OCI-LY7 (cell line): ENCODE measurements at regions not wholly inside any gene's neighbourhood (a gene's known extent, or its start where the extent isn't known, plus 50 kb on each side); places are given as distances from the start of the nearest gene placed in this dataset.

Source experiments
- EZH2phosphoT487 ChIP-seq: fragments of 200-600 bp; sonication (generic); IDR thresholded peaks from 2 replicates; pipeline ENCODE4 v1.6.1; 2018; ENCODE audit warnings: low read depth, borderline replicate concordance, mild to moderate bottlenecking, mixed run types, antibody characterized with exemption, low read length, moderate library complexity, mixed read lengths
- TF ChIP-seq, protein P1 (sequence below): fragments of 200-600 bp; sonication (generic); conservative IDR thresholded peaks from 2 replicates; pipeline ENCODE4 v1.5.1; 2014; ENCODE audit warnings: mild to moderate bottlenecking, antibody characterized with exemption, low read length, moderate library complexity, mixed read lengths

DNA sequence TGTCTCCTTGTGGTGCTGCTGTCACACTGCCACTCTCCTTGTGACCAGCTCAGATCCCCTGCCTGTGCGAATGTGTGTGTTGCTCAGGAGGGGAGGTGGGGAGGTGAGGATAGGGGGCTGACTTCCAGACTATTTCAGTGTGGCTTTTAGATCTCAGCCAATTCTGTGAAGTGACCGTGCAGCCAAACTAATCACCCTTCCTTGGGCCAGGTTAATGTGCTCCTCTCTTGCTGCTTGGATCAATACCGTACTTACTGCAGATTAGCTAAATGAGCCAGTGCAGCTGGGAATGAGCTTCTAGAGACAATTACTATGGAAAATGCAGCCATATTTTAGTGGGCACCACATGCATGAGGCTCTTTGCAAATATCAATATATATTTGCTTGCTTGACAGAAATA is 206.0 kb downstream of the MELK start:
- TF ChIP-seq EZH2phosphoT487, result no peak
- TF ChIP-seq, protein P1, sequence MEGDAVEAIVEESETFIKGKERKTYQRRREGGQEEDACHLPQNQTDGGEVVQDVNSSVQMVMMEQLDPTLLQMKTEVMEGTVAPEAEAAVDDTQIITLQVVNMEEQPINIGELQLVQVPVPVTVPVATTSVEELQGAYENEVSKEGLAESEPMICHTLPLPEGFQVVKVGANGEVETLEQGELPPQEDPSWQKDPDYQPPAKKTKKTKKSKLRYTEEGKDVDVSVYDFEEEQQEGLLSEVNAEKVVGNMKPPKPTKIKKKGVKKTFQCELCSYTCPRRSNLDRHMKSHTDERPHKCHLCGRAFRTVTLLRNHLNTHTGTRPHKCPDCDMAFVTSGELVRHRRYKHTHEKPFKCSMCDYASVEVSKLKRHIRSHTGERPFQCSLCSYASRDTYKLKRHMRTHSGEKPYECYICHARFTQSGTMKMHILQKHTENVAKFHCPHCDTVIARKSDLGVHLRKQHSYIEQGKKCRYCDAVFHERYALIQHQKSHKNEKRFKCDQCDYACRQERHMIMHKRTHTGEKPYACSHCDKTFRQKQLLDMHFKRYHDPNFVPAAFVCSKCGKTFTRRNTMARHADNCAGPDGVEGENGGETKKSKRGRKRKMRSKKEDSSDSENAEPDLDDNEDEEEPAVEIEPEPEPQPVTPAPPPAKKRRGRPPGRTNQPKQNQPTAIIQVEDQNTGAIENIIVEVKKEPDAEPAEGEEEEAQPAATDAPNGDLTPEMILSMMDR, result no peak
